Central memory CD8-positive, alpha-beta T cell (primary cell): ENCODE measurements at regions not wholly inside any gene's neighbourhood (a gene's known extent, or its start where the extent isn't known, plus 50 kb on each side); places are given as distances from the start of the nearest gene placed in this dataset.

Experiments
- ATAC-seq: fragments of 150-1000 bp; cut with Tn5 transposase; replicated peaks from 2 replicates; pipeline ENCODE4 v1.10.0; 2022; ENCODE audit warnings: mild to moderate bottlenecking, moderate FRiP score, moderate number of reproducible peaks; ENCODE audit not compliant: poor library complexity, severe bottlenecking; ENCODE audit errors: extremely low read depth
- DNase-seq, 2 donors: peaks; one replicate each; pipeline ENCODE4 v3.0.0; 2021; ENCODE audit warnings: low spot score in 2 of 2
- H3K27ac Mint-ChIP-seq: one replicate; pipeline ENCODE4 v1.8.0; 2022; ENCODE audit warnings: low read depth, mild to moderate bottlenecking, moderate library complexity, mixed read lengths
- H3K27me3 Mint-ChIP-seq: one replicate; pipeline ENCODE4 v1.8.0; 2022; ENCODE audit warnings: mixed read lengths
- H3K36me3 Mint-ChIP-seq: one replicate; pipeline ENCODE4 v1.8.0; 2022; ENCODE audit warnings: mild to moderate bottlenecking, moderate library complexity, mixed read lengths; ENCODE audit not compliant: insufficient read depth
- H3K4me1 Mint-ChIP-seq: one replicate; pipeline ENCODE4 v1.8.0; 2022; ENCODE audit warnings: mixed read lengths
- H3K4me3 Mint-ChIP-seq: one replicate; pipeline ENCODE4 v1.8.0; 2022; ENCODE audit warnings: mild to moderate bottlenecking, moderate library complexity, mixed read lengths
- H3K9me3 Mint-ChIP-seq: one replicate; pipeline ENCODE4 v1.8.0; 2022; ENCODE audit warnings: mixed read lengths

GRCh38 chr9:118785456-118785855 is 583.8 kb downstream of the BRINP1 start:
- no peak overlapping the region for H3K4me3 Mint-ChIP-seq
- H3K36me3 Mint-ChIP-seq = no peaks in the 10 kb centered on the region
- no peak for ATAC-seq

GRCh38 chr9:118786877-118787276 is 582.4 kb downstream of the BRINP1 start:
- no peaks in the 10 kb centered on the region for H3K27me3 Mint-ChIP-seq
- H3K36me3 Mint-ChIP-seq = no peaks in the 10 kb centered on the region
- H3K4me3 Mint-ChIP-seq = no peak overlapping the region
- H3K9me3 Mint-ChIP-seq = peaks cover 8% of the 10 kb centered on the region
- H3K4me1 Mint-ChIP-seq = no peaks in the 10 kb centered on the region
- DNase-seq (no peak), ATAC-seq (no peak)
- H3K27ac Mint-ChIP-seq = no peak overlapping the region

More at GRCh38 chr9:118785456-118785855, 583.8 kb downstream of the BRINP1 start:
- Mint-ChIP-seq H3K9me3 (peaks cover 8% of the 10 kb centered on the region), H3K27ac (no peak overlapping the region), H3K4me1 (no peaks in the 10 kb centered on the region), H3K27me3 (no peaks in the 10 kb centered on the region)
- no peak for DNase-seq

GRCh38 chr9:118809160-118809625 is 560.0 kb downstream of the BRINP1 start:
- H3K4me1 Mint-ChIP-seq = no peaks in the 10 kb centered on the region

GRCh38 chr9:118829334-118829733 is 539.9 kb downstream of the BRINP1 start:
- H3K4me3 Mint-ChIP-seq = no peak overlapping the region
- ATAC-seq = no peak
- H3K9me3 Mint-ChIP-seq = peaks cover 7% of the 10 kb centered on the region
- DNase-seq = no peak
- no peaks in the 10 kb centered on the region for H3K4me1 Mint-ChIP-seq
- no peaks in the 10 kb centered on the region for H3K27me3 Mint-ChIP-seq
- no peak overlapping the region for H3K27ac Mint-ChIP-seq
- no peaks in the 10 kb centered on the region for H3K36me3 Mint-ChIP-seq

More at GRCh38 chr9:118809160-118809625, 560.0 kb downstream of the BRINP1 start:
- H3K27me3 Mint-ChIP-seq = no peaks in the 10 kb centered on the region
- no peaks in the 10 kb centered on the region for H3K36me3 Mint-ChIP-seq
- no peak overlapping the region for H3K27ac Mint-ChIP-seq
- ATAC-seq = no peak
- no peak for DNase-seq
- H3K9me3 Mint-ChIP-seq = peaks cover 17% of the 10 kb centered on the region
- no peak overlapping the region for H3K4me3 Mint-ChIP-seq

GRCh38 chr9:118832371-118832770 is 536.9 kb downstream of the BRINP1 start:
- no peak overlapping the region for H3K27ac Mint-ChIP-seq
- no peaks in the 10 kb centered on the region for H3K36me3 Mint-ChIP-seq
- H3K9me3 Mint-ChIP-seq = peaks cover 19% of the 10 kb centered on the region
- H3K4me1 Mint-ChIP-seq = no peaks in the 10 kb centered on the region
- no peak overlapping the region for H3K4me3 Mint-ChIP-seq
- H3K27me3 Mint-ChIP-seq = no peaks in the 10 kb centered on the region
- DNase-seq (no peak), ATAC-seq (no peak)

GRCh38 chr9:118836891-118837290 is 532.3 kb downstream of the BRINP1 start:
- Mint-ChIP-seq H3K4me3 (no peak overlapping the region), H3K4me1 (no peaks in the 10 kb centered on the region), H3K27ac (no peak overlapping the region), H3K9me3 (peaks cover 12% of the 10 kb centered on the region), H3K36me3 (no peaks in the 10 kb centered on the region), H3K27me3 (no peaks in the 10 kb centered on the region)
- no peak for ATAC-seq
- DNase-seq = no peak

DNA sequence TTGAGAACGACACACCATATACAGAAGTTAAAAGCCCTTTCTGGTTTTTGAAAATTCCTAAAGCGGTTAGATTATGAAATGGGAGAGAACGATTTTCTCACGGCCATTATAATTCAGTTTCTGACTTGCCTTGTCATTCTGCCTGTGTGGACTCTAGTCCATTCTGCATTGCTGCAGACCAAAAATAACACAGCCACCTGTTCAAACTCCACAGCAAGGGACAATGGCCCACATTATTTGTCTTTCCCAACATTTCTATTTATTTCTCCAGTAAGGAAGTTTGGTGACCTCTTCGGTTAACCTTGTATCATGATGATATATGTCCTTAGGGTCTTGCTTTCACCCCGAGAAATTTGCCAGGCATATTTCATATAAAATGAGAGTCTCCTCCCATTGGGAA is 497.7 kb downstream of the BRINP1 start:
- ATAC-seq (no peak), DNase-seq (no peak)
- no peaks in the 10 kb centered on the region for H3K27me3 Mint-ChIP-seq
- no peak overlapping the region for H3K27ac Mint-ChIP-seq
- H3K4me3 Mint-ChIP-seq = no peak overlapping the region
- H3K9me3 Mint-ChIP-seq = peaks cover 6% of the 10 kb centered on the region
- no peaks in the 10 kb centered on the region for H3K36me3 Mint-ChIP-seq
- H3K4me1 Mint-ChIP-seq = no peaks in the 10 kb centered on the region

- H3K27ac Mint-ChIP-seq = no peak overlapping the region
- H3K9me3 Mint-ChIP-seq = peaks cover 24% of the 10 kb centered on the region
- no peak overlapping the region for H3K4me3 Mint-ChIP-seq
- H3K36me3 Mint-ChIP-seq = no peaks in the 10 kb centered on the region
- H3K27me3 Mint-ChIP-seq = no peaks in the 10 kb centered on the region
- DNase-seq (no peak), ATAC-seq (no peak)
- H3K4me1 Mint-ChIP-seq = no peaks in the 10 kb centered on the region
These were observed 486.6 kb downstream of the BRINP1 start for GRCh38 chr9:118882684-118883083.

DNA sequence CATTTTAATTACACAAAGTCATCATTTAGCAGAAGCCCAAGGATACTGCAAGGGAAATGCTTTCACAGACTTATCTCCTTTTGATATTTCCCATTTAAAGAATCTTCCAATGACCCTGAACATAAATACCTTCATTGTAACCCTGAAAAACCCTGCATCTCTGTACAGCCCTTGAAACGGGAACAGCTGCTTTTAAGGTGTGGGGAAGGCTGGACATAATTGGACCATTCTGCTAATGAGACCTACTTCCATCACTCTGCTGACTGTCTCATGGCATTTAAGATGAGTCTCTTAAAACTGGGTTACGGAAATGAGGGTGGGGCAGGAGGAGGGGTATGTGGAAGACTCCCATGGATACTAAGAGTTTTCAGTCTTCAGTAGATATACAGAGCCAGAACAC is 485.8 kb downstream of the BRINP1 start:
- H3K4me3 Mint-ChIP-seq = no peak overlapping the region
- ATAC-seq = no peak

GRCh38 chr9:118891213-118891612 is 478.0 kb downstream of the BRINP1 start:
- Mint-ChIP-seq H3K27ac (no peak overlapping the region), H3K4me1 (no peaks in the 10 kb centered on the region), H3K27me3 (no peaks in the 10 kb centered on the region), H3K4me3 (no peak overlapping the region), H3K36me3 (no peaks in the 10 kb centered on the region), H3K9me3 (no peaks in the 10 kb centered on the region)
- no peak for DNase-seq
- no peak for ATAC-seq

More for the DNA sequence above, 485.8 kb downstream of the BRINP1 start:
- peaks cover 24% of the 10 kb centered on the region for H3K9me3 Mint-ChIP-seq
- no peaks in the 10 kb centered on the region for H3K36me3 Mint-ChIP-seq
- H3K27me3 Mint-ChIP-seq = no peaks in the 10 kb centered on the region
- H3K27ac Mint-ChIP-seq = no peak overlapping the region
- H3K4me1 Mint-ChIP-seq = no peaks in the 10 kb centered on the region
- DNase-seq = no peak

DNA sequence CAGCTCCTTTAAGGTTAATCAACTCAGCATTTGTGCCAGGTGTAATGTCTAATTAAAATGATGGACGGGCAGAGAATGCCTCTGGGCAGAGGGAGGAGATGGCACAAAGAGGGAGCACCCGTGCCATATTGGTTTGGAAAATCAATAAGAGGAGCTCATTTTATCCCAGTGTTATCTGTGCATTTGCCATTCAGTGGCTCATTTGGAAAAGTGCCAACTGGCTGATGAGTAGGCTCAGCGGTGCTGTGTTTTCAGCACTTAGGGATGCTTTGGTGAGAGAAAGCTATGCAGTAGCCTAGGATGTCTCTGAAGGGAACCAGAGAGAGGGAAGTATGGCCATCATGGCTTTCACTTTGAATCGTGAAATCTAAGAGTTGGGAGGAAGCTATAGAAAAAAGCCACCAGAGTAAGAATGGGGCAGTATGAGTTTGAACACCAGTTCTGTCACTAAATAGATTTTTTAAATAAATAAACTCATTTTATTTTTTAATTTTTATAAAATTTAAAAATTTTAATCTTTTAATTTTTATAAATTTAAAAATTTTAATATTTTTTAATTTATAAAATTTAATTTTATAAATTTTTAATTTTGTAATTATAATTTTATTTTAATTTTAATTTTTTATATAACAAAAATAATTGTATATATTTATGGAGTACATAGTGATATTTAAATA is 472.8 kb downstream of the BRINP1 start:
- Mint-ChIP-seq H3K27me3 (no peaks in the 10 kb centered on the region), H3K27ac (no peak overlapping the region), H3K9me3 (peaks cover 5% of the 10 kb centered on the region), H3K36me3 (no peaks in the 10 kb centered on the region), H3K4me1 (no peaks in the 10 kb centered on the region), H3K4me3 (no peak overlapping the region)
- DNase-seq (no peak), ATAC-seq (no peak)

- Mint-ChIP-seq H3K9me3 (peaks cover 25% of the 10 kb centered on the region), H3K36me3 (no peaks in the 10 kb centered on the region), H3K4me1 (no peaks in the 10 kb centered on the region), H3K4me3 (no peak overlapping the region), H3K27ac (no peak overlapping the region), H3K27me3 (no peaks in the 10 kb centered on the region)
- no peak for ATAC-seq
- DNase-seq = no peak
These were observed 451.1 kb downstream of the BRINP1 start for GRCh38 chr9:118918180-118918579.

- ATAC-seq = no peak
- H3K4me3 Mint-ChIP-seq = no peak overlapping the region
- peaks cover 6% of the 10 kb centered on the region for H3K9me3 Mint-ChIP-seq
These were observed 440.5 kb downstream of the BRINP1 start for GRCh38 chr9:118928722-118929121.

More at GRCh38 chr9:118928722-118929121, 440.5 kb downstream of the BRINP1 start:
- no peaks in the 10 kb centered on the region for H3K27me3 Mint-ChIP-seq
- no peak overlapping the region for H3K27ac Mint-ChIP-seq
- no peaks in the 10 kb centered on the region for H3K4me1 Mint-ChIP-seq
- no peak for DNase-seq
- no peaks in the 10 kb centered on the region for H3K36me3 Mint-ChIP-seq
